ENCODE measurements at regions not wholly inside any gene's neighbourhood (a gene's known extent, or its start where the extent isn't known, plus 50 kb on each side); places are given as distances from the start of the nearest gene placed in this dataset.

- TF ChIP-seq CTCF (IDR thresholded peaks at IDR 0.05) (peak; percentile 37; the same call in 1 of the 2 replicates), ZFX (IDR thresholded peaks at IDR 0.05; ENCODE audit: borderline replicate concordance) (no peak)
Observed at GRCh38 chrX:115957862-115958490, 212.6 kb upstream of the AGTR2 start.

Data from 22Rv1 (cell line).